GM18505 (cell line): ENCODE measurements at regions not wholly inside any gene's neighbourhood (a gene's known extent, or its start where the extent isn't known, plus 50 kb on each side); places are given as distances from the start of the nearest gene placed in this dataset.

Experiments
- ATAC-seq: cut with Tn5 transposase; IDR thresholded peaks from one replicate; pipeline ENCODE4 v1.9.1; 2021; ENCODE audit not compliant: unreplicated experiment
- POLR2A ChIP-seq: IDR thresholded peaks from 4 replicates; pipeline ENCODE4 v1.6.1; 2011; ENCODE audit warnings: borderline replicate concordance; ENCODE audit not compliant: insufficient read depth, insufficient read length; ENCODE audit errors: extremely low read depth

- ATAC-seq: no peak
- TF ChIP-seq POLR2A: no peak
Measured at GRCh38 chr22:47471406-47471805, 709.0 kb downstream of the TBC1D22A start.

- no peak for TF ChIP-seq POLR2A
- no peak for ATAC-seq
Measured at GRCh38 chr22:47465809-47466208, 703.4 kb downstream of the TBC1D22A start.

GRCh38 chr22:47465222-47465621, 702.8 kb downstream of the TBC1D22A start:
- no peak for ATAC-seq
- TF ChIP-seq POLR2A: no peak

- no peak for ATAC-seq
- no peak for TF ChIP-seq POLR2A
Measured at GRCh38 chr22:47463220-47463619, 700.8 kb downstream of the TBC1D22A start.

GRCh38 chr22:47460861-47461260, 698.4 kb downstream of the TBC1D22A start:
- ATAC-seq: no peak
- TF ChIP-seq POLR2A: no peak

- TF ChIP-seq POLR2A: no peak
- no peak for ATAC-seq
Measured at GRCh38 chr22:47460176-47460575, 697.7 kb downstream of the TBC1D22A start.

- no peak for TF ChIP-seq POLR2A
- no peak for ATAC-seq
Measured at GRCh38 chr22:47458348-47458747, 695.9 kb downstream of the TBC1D22A start.

GRCh38 chr22:47457509-47458300, 695.3 kb downstream of the TBC1D22A start:
- no peak for ATAC-seq
- no peak for TF ChIP-seq POLR2A

- no peak for ATAC-seq
- no peak for TF ChIP-seq POLR2A
Measured at GRCh38 chr22:47457021-47457420, 694.6 kb downstream of the TBC1D22A start.

GRCh38 chr22:47456031-47456430, 693.6 kb downstream of the TBC1D22A start:
- ATAC-seq: no peak
- TF ChIP-seq POLR2A: no peak

GRCh38 chr22:47453049-47453448, 690.6 kb downstream of the TBC1D22A start:
- no peak for TF ChIP-seq POLR2A
- ATAC-seq: no peak

- TF ChIP-seq POLR2A: no peak
- ATAC-seq: no peak
Measured at GRCh38 chr22:47452184-47452583, 689.7 kb downstream of the TBC1D22A start.

- ATAC-seq: no peak
- no peak for TF ChIP-seq POLR2A
Measured at GRCh38 chr22:47450876-47451475, 688.5 kb downstream of the TBC1D22A start.
